ENCODE measurements at regions not wholly inside any gene's neighbourhood (a gene's known extent, or its start where the extent isn't known, plus 50 kb on each side); places are given as distances from the start of the nearest gene placed in this dataset.

GRCh38 chr22:49502126-49502826, 325.4 kb downstream of the BRD1 start:
- H3K9me3 ChIP-seq (ENCODE audit: control insufficient read depth, insufficient read depth, low read depth, low read length), result no peaks in the 10 kb centered on the region
- DNase-seq (ENCODE audit: low read depth, low spot score) (no peak), ATAC-seq (no peak)
- intact Hi-C loops (cut with micrococcal nuclease; ENCODE audit: unreplicated experiment), result no loop called here
- no peaks in the 10 kb centered on the region for H3K27me3 ChIP-seq (ENCODE audit: control insufficient read depth, insufficient read depth, low read length)
- no peak overlapping the region for H3K4me3 ChIP-seq (ENCODE audit: low read depth in 2 of 2, low read length in 2 of 2)
- in situ Hi-C loops (cut with HindIII; ENCODE audit: low pct_unique_long_range_greater_than_20kb, low sequenced_read_pairs), result no loop called here
- CTCF ChIA-PET, result no interaction called here
- no peak overlapping the region for H3K27ac ChIP-seq (ENCODE audit: low read length)
- peaks cover 5% of the 10 kb centered on the region; the same call in 1 of the 2 replicates for H3K4me1 ChIP-seq (ENCODE audit: control insufficient read depth, insufficient read depth, low read length)
- POLR2A ChIA-PET, result no interaction called here
- no peaks in the 10 kb centered on the region for H3K36me3 ChIP-seq (ENCODE audit: control insufficient read depth, insufficient read depth, low read length)
- BruUV-seq (replicated peaks), result no TSS peak
- TF ChIP-seq TCF7L2 (IDR thresholded peaks at IDR 0.05; ENCODE audit: low read depth, low read length) (no peak), SIN3A (IDR thresholded peaks at IDR 0.05; ENCODE audit: borderline replicate concordance, insufficient read depth, low read depth, low read length) (no peak), CTCF (IDR thresholded peaks at IDR 0.05) (no peak), POLR2AphosphoS5 (IDR thresholded peaks at IDR 0.05; ENCODE audit: low read depth, low read length) (no peak), REST (IDR thresholded peaks at IDR 0.05; ENCODE audit: insufficient read depth in 1 of 2, low read depth in 2 of 2, low read length in 1 of 2) (no peak)

DNA sequence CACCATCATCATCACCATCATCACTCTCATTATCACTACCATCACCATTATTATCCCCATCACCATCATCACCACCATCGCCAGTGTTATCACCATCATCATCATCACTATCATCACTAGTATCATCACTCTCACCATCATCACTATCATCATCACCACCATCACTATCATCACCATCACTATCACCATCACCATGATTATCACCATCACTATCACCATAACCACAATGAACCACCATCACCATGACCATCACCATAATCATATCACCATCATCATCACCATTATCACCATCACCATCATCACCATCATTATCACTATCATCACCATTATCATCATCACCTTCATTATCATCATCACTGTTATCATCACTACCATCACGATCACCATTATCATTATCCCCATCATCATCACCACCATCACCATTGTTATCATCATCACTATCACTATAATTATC, 326.7 kb downstream of the BRD1 start:
- no TSS peak for BruUV-seq (replicated peaks)
- Histone ChIP-seq H3K36me3 (ENCODE audit: control insufficient read depth, insufficient read depth, low read length) (no peaks in the 10 kb centered on the region), H3K4me1 (ENCODE audit: control insufficient read depth, insufficient read depth, low read length) (peaks cover 5% of the 10 kb centered on the region; the same call in 1 of the 2 replicates), H3K9me3 (ENCODE audit: control insufficient read depth, insufficient read depth, low read depth, low read length) (no peaks in the 10 kb centered on the region), H3K4me3 (ENCODE audit: low read depth in 2 of 2, low read length in 2 of 2) (no peak overlapping the region), H3K27me3 (ENCODE audit: control insufficient read depth, insufficient read depth, low read length) (no peaks in the 10 kb centered on the region), H3K27ac (ENCODE audit: low read length) (no peak overlapping the region)
- intact Hi-C loops (cut with micrococcal nuclease; ENCODE audit: unreplicated experiment), result no loop called here
- POLR2A ChIA-PET, result no interaction called here
- TF ChIP-seq POLR2AphosphoS5 (IDR thresholded peaks at IDR 0.05; ENCODE audit: low read depth, low read length), result no peak
- no peak for TF ChIP-seq CTCF (IDR thresholded peaks at IDR 0.05)
- no peak for TF ChIP-seq SIN3A (IDR thresholded peaks at IDR 0.05; ENCODE audit: borderline replicate concordance, insufficient read depth, low read depth, low read length)
- TF ChIP-seq REST (IDR thresholded peaks at IDR 0.05; ENCODE audit: insufficient read depth in 1 of 2, low read depth in 2 of 2, low read length in 1 of 2), result no peak
- no peak for TF ChIP-seq TCF7L2 (IDR thresholded peaks at IDR 0.05; ENCODE audit: low read depth, low read length)
- ATAC-seq (no peak), DNase-seq (ENCODE audit: low read depth, low spot score) (no peak)
- CTCF ChIA-PET, result no interaction called here
- in situ Hi-C loops (cut with HindIII; ENCODE audit: low pct_unique_long_range_greater_than_20kb, low sequenced_read_pairs), result no loop called here

Measured in Panc1 (cell line).